Activated CD4-positive, alpha-beta T cell treated with anti-CD3 and anti-CD28 coated beads for 48 hours (primary cell): ENCODE measurements at regions not wholly inside any gene's neighbourhood (a gene's known extent, or its start where the extent isn't known, plus 50 kb on each side); places are given as distances from the start of the nearest gene placed in this dataset.
"Not testable (repeated sequence)": the region's sequence is repeated elsewhere in the genome, so short reads cannot be mapped to it uniquely, and the experiment has no call there.

Experiments
- DNase-seq: peaks from one replicate; pipeline ENCODE4 v3.0.0-alpha.2; 2020

DNA sequence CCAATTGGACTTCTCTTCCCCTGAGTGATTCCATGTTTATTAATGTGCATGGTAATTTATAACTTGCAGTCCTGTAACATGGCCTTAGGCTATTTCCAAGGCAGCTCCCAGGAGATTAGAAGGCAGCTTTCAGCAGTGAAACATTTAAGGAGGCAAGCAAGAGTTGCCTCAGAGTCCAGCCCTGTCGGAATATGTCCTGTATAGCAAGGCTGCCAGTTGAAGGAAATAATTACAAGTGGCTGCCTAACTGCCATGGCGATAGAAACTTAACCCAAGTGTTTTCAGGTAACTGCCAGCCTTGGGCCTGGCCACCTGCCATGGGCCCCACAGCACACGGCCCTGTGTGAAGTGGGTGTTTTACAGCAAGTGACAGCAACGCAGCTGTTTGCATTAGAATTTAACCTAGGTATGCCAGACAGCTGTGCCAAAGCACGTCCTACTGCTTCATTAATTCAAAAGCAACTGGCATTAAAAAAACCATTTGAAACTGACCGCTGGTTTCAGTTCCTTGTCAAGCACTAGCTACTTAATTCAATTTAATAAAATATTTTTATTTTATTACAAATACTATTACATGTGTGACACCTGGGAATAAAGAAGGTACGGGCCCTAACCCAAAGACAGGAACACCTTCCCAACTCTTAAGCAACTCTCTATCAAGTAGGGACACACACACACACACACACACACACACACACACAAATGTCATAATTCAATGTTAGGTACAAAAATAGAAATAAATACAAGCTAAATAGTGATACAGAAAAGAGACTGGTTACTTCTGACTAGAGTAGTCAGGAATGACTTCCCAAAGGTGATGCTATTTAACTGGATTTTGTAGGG is 151.8 kb upstream of the HEY2 start:
- DNase-seq, result no peak

DNA sequence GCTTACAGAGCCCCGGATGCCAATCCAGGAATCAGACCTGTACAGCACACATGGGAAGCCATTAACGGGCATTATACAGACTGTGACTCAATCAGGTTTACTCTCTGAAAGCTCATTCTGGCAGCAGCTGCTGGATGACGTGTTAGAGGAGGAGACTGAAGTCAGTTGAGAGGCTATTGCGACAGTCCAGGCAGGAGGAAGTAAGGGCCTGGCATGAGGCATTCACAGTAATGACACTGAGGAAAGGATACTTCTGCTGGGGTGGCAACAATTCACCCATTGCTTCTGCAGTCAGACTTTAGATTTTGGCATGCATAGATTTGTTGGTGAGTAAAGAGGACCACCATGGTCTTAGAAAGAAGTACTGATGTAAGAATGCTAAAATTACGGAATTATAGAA is 151.0 kb upstream of the HEY2 start:
- DNase-seq, result no peak

DNA sequence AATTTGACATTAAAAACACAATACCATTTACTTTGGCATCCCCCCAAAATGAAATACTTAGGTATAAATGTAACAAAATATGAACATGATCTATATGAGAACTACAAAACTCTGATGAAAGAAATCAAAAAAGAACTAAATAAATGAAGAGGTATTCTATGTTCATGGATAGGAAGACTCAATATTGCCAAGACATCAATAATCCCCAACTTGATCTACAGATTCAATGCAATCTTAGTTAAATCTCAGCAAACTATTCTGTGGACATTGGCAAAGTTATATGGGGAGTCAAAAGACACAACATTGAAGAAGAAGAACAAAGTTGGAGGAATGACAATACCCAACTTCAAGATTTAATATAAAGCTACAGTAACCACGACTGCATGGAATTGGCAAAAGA is 145.2 kb upstream of the HEY2 start:
- DNase-seq, result no peak

DNA sequence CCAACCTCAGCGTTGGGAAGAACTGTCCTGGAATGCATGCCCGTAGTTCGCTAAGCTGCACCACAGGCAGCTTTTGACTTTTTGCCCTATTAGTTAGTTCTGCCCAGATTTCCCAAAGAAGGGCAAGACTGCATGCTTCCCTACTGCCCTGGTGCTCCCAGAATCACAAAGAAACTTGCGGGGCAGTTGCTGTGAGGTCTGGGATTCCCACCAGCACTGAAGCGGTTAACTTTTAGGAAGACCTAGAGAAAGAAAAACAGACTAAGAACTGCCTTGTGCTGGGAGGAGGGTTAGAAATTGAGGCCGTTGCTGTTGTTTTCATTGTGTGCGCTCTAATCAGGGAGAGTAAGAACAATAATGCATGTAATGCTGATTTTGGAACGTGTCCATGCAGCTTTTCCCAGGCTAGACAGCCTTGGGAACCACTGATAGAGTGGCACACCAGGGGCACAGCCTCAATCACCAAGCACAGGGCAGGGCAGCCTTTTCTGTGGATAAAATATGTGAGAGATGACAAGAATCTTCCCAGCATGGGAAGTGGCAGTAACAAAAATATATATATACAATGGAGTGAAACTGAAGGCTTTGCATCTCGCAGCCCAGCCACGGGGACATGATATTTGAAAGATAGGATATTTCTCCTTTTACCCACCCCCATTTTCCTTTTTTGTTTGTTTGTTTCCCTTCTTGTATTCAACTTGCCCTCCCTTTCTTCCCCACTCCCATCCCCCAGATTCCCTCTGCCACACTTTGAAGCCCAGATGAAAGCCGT is 137.7 kb upstream of the HEY2 start:
- DNase-seq, result no peak

DNA sequence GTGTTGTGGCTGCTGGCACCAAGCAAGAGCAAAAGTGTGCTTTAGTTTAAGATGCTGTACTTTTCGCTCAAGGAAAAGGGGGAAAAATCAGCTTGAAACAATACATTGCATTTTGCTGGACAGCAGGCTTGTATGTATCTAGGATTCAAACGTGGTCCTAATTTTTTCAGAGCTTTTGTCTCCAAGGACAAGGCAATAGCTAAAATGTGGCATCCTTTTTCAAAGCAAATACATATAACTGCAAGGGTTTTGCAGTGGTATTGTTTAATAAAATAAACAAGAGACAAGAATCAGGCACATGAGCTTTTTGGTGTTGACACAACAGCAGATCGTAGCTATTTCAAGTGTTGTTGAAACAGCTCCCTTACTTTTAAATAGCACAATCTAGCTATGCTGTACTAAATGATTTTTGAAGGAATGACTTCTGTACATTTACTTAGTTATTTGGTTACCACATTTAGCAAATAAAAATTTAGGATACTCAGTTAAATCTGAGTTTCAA is 137.0 kb upstream of the HEY2 start:
- DNase-seq, result no peak

DNA sequence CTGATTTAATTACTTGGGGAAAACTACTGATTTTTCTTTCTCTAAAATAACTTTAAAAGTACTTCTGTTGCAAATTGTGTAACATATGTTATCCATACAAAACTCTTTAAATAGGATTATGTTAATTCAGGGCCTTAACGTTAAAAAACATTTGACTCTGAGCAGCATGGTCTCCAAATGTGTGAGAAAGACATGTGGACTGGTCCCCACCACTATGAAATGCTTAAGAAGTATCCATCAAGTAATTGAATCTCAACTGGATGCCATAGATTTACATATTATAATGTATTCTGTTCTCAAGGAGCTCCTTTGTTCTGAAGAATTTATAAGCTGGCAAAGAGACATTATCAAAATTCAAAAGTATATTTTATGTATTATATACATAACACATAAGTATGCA is 130.8 kb upstream of the HEY2 start:
- DNase-seq, result no peak

DNA sequence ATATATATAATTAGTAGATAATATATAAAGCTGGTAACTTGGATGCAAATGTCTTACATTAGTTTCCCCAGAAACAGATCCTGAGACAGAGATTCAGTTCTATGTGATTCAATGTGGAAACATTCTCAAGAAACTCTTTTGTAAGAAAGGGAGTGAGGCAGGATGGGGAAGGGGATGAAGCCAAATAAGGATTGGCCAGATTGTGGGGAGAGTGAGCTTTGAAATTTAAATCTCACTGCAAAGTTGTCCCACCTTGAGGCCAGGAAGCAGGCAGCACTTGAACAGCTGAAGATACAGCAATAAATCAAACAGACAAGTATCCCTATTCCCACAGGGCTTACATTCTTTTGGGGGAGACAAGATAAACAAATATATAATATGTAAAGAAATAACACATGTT is 126.3 kb upstream of the HEY2 start:
- DNase-seq, result no peak

DNA sequence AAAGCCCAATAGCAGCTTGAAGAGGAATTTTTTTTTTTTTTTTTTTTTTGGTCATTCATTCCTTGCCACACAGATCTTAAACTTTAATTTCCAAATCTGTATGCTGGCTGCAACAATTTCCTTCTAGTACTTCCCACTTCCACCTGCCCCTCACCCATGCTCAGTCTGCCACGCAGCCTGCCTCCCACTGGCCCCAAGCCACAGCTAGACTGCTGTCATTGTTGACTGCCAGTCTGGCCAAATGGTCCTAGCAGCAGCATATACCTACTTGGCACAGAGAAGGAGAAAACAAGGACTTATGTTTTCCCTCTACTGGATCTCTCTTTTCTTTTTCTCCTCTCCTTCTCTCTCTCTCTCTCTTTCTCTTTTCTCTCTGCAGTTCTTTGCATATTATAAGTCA is 118.3 kb upstream of the HEY2 start:
- DNase-seq, result no peak

DNA sequence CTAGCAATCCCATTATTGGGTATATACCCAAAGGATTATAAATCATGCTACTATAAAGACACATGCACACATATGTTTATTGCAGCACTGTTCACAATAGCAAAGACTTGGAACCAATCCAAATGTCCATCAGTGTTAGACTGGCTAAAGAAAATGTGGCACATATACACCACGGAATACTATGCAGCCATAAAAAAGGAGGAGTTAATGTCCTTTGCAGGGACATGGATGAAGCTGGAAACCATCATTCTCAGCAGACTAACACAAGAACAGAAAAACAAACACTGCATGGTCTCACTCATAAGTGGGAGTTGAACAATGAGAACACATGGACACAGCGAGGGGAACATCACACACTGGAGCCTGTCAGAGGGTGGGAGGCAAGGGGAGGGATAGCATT is 113.4 kb upstream of the HEY2 start:
- not testable (repeated sequence) for DNase-seq

DNA sequence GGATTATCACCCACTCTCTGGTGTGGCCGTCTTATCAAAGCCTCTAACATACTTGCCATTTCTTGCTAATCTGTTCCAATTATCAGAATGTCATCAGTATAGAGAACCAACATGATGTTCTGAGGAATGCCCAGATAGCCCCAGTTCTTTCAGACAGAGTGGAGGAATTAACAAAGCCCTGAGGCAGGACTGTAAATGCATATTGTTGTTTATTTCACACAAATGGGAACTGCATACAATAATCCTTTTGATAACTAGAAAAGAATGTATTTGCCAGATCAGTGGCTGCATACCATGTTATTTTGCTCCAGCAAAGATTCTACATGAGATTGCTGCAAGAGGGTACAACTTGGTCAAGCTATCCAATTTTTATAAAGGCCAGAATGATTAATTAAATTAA is 112.8 kb upstream of the HEY2 start:
- DNase-seq, result no peak

DNA sequence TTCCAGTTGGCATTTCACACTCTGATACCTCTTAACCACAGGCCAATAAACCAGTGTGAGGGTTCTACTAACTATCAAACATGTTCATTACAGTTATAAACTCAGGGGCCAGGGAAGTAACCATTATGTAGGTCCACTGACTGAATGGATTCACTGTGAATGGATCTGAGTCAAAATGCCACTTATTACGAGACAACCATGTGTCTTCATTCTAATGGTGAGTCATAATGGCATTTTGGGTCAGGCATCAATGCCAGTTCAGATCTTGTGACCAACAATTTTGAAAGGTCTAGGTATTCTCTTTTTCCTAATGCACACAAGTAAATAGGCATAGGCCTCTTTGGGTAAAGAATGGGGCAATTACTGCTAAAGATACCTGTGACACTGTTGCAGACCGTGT is 112.2 kb upstream of the HEY2 start:
- no peak for DNase-seq

DNA sequence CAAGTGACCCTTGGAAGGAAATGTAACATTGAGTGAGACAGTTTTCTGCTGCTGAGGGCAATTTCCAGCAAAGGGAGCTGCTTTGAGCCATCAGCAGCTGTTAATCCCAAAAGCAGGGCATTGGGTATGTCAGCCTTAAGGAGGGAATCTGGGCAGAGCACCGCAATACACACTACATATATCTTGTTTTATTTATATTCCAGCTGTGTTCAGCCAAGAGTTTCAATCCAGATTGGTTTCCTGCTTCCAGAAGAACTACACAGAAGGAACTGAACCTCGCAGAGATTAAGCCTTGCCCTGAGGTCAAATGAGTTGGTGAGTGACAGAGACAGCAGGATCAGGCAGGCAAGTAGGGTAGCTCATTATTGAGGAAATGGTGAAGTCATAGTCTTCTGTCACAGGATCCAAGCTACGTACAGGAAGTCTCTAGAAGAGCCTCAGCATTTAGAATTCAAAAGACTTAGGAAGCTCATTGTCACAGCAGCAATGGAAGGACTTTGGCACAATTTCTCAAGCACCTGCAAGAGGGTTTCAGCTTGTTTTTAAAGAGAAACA is 109.9 kb upstream of the HEY2 start:
- no peak for DNase-seq

DNA sequence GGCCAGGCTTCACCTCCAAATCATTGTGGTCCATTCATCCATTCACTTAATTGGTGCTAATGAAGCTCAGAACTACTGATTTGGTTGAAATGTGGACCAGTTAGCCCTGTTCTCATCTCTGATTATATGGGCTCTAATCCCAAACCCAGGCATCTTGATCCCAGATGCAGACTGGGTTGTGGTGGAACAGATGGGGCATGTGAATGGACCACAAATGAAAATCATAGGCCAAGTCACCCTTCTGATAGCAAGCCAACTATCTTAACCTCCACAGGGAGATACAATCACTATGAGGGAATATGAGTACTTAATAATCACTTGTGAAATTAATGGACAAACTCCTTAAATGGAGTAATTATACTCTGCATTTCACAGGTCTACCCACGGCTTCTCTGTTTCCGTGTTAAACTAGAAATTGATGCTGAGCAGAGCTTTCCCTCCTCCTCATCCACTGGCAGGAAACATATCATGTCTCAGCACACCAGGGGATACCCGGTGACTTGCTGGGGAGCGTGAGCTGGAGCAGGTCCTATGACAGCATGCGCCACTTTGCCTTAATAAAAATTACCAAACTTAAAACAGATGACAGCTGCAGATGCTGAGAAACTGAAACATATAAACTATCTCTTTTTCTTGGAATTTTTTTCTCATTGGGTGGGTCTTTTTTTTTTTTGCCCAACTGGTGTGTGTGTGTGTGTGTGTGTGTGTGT is 108.8 kb upstream of the HEY2 start:
- no peak for DNase-seq

DNA sequence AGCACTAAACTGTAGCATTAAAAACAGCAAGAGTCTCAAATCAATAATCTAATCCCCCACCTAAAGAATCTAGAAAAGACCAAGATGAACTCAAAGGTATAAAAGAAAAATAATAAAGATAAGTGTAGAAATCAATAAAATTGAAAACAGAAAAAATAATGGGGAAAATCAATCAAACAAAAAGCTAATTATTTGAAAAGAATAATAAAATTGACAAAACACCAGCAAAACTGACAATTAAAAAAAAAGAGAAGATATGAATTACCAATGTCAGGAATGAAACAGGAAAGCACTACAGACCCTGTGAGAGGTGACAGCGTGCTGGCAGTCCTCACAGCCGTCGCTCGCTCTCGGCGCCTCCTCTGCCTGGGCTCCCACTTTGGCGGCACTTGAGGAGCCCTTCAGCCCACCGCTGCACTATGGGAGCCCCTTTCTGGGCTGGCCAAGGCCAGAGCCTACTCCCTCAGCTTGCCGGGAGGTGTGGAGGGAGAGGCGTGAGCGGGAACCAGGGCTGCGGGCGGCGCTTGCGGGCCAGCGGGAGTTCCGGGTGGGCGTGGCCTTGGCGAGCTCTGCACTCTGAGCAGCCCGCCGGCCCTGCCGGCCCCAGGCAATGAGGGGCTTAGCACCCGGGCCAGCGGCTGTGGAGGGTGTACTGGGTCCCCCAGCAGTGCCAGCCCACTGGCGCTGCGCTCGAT is 105.3 kb upstream of the HEY2 start:
- DNase-seq, result not testable (repeated sequence)

DNA sequence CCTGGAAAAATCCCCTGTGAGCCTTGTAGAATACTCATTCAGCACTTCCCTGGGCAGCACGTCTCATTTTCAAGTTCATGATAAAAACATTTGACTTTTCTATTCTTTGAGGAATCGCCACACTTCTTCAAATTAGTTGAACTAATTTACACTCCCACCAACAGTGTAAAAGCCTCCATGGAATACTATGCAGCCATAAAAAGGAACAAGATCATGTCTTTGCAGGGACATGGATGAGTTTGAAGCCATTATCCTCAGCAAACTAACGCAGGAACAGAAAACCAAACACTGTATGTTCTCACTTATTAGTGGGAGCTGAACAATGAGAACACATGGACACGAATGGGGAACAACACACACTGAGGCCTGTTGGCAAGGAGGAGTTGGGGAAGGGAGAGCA is 102.0 kb upstream of the HEY2 start:
- no peak for DNase-seq

DNA sequence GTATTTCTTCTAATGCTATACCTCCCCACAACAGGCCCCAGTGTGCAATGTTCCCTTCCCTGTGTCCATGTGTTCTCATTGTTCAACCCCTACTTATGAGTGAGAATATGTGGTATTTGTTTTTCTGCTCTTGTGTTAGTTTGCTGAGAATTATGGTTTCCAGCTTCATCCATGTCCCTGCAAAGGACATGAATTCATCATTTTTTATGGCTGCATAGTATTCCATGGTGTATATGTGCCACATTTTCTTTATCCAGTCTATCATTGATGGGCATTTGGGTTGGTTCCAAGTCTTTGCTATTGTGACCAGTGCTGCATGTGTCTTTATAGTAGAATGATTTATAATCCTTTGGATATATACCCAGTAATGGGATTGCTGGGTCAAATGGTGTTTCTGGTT is 95.7 kb upstream of the HEY2 start:
- DNase-seq, result not testable (repeated sequence)

DNA sequence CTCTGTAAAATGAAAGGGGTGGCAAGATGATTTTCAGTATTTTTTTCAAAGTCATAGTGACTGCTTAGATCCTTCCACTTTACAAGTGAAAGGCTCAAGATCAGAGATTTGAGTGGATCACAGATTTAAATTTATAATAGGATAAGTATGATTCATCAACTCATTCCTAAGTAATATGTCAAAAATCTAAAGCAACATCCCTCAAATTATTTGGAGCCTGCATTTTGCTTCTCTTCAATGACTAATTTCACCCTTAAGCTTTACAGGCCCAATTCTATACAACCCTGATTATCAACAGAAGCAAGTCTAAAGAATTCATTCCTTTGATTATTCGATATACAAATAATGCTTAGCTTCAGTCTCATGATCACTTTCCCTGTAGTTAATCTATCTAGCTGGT is 93.9 kb upstream of the HEY2 start:
- no peak for DNase-seq

DNA sequence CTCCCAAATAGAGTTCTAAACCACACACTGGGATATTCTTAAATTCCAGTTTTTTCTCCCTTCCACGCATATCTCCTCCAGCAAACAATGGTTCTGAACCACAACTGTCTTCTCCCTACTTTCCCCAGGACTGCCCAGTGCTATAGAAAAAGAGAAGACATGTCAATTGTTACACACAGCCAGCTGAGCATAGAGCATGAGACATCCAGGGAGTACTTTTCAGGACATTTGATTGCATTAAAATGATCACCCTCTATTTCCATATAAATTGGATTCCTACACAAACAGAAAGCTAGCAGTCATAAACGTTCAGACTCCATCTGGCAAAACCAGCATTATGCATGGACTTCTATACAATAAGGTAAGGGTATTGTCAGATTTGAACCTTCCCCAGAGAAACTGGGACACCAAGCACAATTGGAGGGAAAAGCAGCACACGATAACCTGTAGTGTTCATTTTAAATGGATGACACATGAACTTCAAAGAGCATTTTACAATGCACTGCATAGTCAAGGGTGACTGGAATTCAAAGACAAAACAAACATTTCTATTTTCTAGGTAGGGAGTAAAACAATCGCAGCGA is 93.1 kb upstream of the HEY2 start:
- DNase-seq, result no peak

DNA sequence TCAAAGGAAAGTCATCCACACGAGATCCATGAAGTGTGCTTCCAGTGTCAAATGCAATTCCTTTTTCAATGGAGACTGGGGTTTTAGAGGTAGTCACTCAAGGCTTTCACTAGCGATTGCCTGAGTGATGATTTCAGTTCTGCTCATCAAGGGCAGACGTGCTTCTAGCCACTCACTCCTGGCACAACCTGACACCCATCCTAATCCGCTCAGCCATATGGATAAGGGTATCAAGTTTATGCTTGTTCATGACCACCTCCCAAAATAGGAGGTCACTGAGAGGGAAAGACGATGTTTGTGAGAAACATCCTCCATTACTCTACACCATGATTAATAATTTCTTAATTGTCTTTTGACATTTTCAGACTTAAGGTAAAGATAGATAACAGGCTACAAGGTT is 91.3 kb upstream of the HEY2 start:
- no peak for DNase-seq

DNA sequence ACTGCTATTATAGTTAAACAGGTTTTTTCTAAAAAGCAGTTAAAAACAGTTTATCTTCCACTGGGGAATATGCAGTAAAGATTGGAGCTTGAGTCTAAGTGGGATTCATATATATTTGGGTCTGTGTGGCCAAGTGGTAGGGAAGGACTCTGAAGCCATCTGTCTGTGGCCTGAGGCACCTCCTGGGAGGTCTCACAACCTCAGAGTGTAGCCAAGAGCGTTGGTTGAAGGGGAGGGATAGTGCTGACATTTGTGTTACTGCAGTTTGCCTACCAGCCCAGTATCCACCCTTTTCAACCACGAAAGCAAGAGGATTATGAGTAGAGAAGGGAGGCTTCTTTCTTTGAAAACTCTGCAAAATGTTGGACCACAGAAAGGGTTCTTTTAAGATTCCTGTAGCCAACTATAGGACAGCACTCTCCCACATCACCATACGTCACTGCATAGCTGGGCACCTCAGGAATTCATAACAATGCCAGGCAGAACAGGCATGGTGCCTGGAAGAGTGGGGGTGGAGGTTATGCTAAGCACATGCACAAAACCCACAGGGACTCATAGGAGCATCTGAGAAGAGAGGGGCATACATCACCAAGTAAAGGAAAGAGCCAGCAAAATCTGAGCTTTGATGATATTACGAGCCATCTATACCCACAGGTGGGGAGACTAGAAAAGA is 90.5 kb upstream of the HEY2 start:
- no peak for DNase-seq

DNA sequence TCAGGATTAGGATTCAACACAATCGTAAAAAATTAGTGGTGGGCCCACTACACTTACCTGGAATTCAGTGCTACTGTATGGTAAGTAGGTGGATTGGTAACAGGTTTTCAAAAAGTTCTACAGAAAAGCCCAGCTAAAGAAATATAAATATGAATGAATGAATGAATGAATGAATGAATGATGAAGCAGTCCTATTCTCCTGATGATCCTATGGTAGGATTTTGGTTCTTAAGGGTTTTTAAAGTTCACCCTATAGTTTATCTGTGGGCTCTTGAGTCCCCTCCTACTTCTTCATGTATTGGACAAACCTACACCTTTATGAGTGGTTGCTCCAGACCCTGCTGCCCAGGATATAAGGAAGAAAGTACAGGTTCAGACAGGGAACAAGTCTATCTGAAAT is 89.5 kb upstream of the HEY2 start:
- no peak for DNase-seq

DNA sequence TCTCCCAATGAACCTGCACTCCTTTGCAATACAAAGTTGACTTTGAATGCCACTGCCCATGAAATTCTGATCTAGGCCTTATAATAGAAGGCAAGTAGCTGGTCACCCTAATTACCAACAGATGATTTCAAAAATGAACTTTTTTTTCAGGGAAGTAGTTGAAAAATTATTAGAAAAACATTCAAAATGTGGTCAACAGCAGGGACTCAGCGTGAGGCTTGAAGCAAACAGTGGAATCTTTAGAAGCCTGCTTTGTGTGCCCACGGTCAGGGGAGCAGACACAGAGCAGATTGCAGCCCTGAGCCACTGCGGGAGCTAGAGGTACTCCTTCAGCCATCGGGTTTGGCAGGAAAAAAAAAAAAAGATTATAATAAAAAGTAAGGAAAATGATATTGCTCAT is 87.1 kb upstream of the HEY2 start:
- DNase-seq, result no peak
